ENCODE measurements at regions not wholly inside any gene's neighbourhood (a gene's known extent, or its start where the extent isn't known, plus 50 kb on each side); places are given as distances from the start of the nearest gene placed in this dataset.

GRCh38 chr7:91378131-91378530 lies 113.9 kb downstream of the FZD1 start:
- Histone ChIP-seq H3K9ac (ENCODE audit: insufficient read depth in 1 of 2, low read depth in 2 of 2, low read length in 2 of 2) (no peak overlapping the region), H3K9me1 (ENCODE audit: control insufficient read depth, insufficient read depth, low read length) (no peaks in the 10 kb centered on the region), H3K4me1 (replicated peaks in 1 of 2; ENCODE audit: control insufficient read depth in 2 of 2, insufficient read depth in 2 of 2, low read length in 2 of 2) (no peaks in the 10 kb centered on the region), H3K9me3 (replicated peaks; ENCODE audit: control insufficient read depth, insufficient read depth, low read depth, low read length) (no peaks in the 10 kb centered on the region), H3K27me3 (ENCODE audit: control insufficient read depth in 2 of 2, insufficient read depth in 2 of 2, low read length in 2 of 2) (peaks cover 0 to 4% of the 10 kb centered on the region in 2 experiments; a peak in 1 of 5 replicates), H3K4me2 (ENCODE audit: insufficient read depth, low read length) (no peak overlapping the region), H4K20me1 (replicated peaks; ENCODE audit: control insufficient read depth, insufficient read depth, low read length) (no peaks in the 10 kb centered on the region), H3K4me3 (no peak overlapping the region), H3K27ac (ENCODE audit: extremely low read depth, low read depth, low read length) (no peak overlapping the region), H2AFZ (ENCODE audit: low read depth, low read length) (no peak overlapping the region), H3K79me2 (ENCODE audit: control insufficient read depth, insufficient read depth, low read length) (no peaks in the 10 kb centered on the region), H3K36me3 (ENCODE audit: control insufficient read depth, insufficient read depth, low read length) (no peaks in the 10 kb centered on the region)
- no peak for ATAC-seq
- BruUV-seq (replicated peaks): no TSS peak
- intact Hi-C loops (cut with micrococcal nuclease) (no loop called here), in situ Hi-C loops (cut with MboI) (no loop called here)
- no peak for DNase-seq (ENCODE audit: extremely low read depth in 1 of 4, low spot score in 3 of 4)
- no peak for FAIRE-seq
- POLR2A ChIA-PET: interaction anchor here (0.6 to 0.8 kb wide), 3 partner anchors 26 to 241 kb away, joined by 3 to 4 read pairs (median 3); no protein-coding TSS in a partner anchor
- CTCF ChIA-PET (ENCODE audit: low intra/inter-chr PET ratio): no interaction called here
- WGBS (ENCODE audit: insufficient coverage, low coverage, missing lambda C conversion rate): 0% methylated on average over 2 of the region's 2 CpGs
- TF ChIP-seq ZBTB5 (IDR thresholded peaks at IDR 0.05): no peak
- no peak for TF ChIP-seq E2F5 (CRISPR knock-in tag; IDR thresholded peaks at IDR 0.05)
- TF ChIP-seq ZC3H11A (IDR thresholded peaks at IDR 0.05; ENCODE audit: low read depth, low read length): no peak
- TF ChIP-seq THRB (CRISPR knock-in tag; conservative IDR thresholded peaks at IDR 0.05): no peak
- no peak for TF ChIP-seq CBX5 (IDR thresholded peaks at IDR 0.05; ENCODE audit: borderline replicate concordance, low read depth)
- no peak for TF ChIP-seq HMGN3 (IDR thresholded peaks at IDR 0.05; ENCODE audit: borderline replicate concordance, extremely low read depth, insufficient read length, low read depth, low read length)
- TF ChIP-seq ZBTB49 (CRISPR knock-in tag; IDR thresholded peaks at IDR 0.05; ENCODE audit: borderline replicate concordance): no peak
- TF ChIP-seq ZKSCAN3 (CRISPR knock-in tag; IDR thresholded peaks at IDR 0.05): no peak
